NB4 (cell line): ENCODE measurements at regions not wholly inside any gene's neighbourhood (a gene's known extent, or its start where the extent isn't known, plus 50 kb on each side); places are given as distances from the start of the nearest gene placed in this dataset.

ENCODE experiments used
- MYC ChIP-seq: IDR thresholded peaks from 2 replicates; pipeline ENCODE4 v1.6.1; 2011; ENCODE audit warnings: low read depth, low read length
- POLR2A ChIP-seq: IDR thresholded peaks from 2 replicates; pipeline ENCODE4 v1.6.1; 2011; ENCODE audit warnings: mild to moderate bottlenecking; ENCODE audit not compliant: insufficient read length; ENCODE audit errors: extremely low read depth
- TF ChIP-seq, protein P1 (sequence below): IDR thresholded peaks from one replicate; pipeline ENCODE4 v1.5.1; 2012; ENCODE audit warnings: low read depth, low read length

DNA sequence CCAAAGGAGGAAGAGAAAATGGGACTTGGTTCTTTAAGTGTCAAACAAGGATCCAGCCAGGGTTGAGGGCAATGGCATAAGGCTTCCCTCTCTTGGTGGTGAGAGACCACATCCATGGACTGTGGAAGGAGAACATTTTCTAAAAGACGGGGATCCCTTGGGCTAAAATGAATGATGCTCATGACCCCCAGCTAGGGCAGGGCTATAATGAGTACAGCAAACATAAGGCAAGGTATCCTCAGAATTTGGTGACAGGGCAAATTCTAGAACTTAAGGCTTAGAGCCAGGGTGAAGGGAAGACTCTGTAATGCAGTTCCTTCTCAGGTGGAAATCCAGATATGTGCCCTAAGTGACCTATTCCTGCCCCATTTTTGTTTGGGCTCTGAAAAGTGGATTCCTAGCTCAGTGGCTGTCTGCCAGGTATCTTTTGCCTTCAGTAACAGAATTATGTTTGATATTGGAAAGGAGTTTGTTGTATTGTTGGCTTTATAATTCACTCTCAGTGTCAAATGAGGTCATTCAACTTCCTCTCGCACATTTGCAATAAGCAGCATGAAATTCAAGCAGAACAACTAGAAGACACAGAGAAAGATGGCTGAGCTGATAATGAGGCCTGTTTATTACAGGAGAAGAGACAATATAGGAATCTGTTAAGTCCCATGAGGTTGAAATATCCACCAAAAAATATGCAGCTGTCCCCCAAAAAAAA lies 76.8 kb downstream of the DAD1 start:
- TF ChIP-seq, protein P1, sequence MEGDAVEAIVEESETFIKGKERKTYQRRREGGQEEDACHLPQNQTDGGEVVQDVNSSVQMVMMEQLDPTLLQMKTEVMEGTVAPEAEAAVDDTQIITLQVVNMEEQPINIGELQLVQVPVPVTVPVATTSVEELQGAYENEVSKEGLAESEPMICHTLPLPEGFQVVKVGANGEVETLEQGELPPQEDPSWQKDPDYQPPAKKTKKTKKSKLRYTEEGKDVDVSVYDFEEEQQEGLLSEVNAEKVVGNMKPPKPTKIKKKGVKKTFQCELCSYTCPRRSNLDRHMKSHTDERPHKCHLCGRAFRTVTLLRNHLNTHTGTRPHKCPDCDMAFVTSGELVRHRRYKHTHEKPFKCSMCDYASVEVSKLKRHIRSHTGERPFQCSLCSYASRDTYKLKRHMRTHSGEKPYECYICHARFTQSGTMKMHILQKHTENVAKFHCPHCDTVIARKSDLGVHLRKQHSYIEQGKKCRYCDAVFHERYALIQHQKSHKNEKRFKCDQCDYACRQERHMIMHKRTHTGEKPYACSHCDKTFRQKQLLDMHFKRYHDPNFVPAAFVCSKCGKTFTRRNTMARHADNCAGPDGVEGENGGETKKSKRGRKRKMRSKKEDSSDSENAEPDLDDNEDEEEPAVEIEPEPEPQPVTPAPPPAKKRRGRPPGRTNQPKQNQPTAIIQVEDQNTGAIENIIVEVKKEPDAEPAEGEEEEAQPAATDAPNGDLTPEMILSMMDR: no peak
- no peak for TF ChIP-seq POLR2A
- no peak for TF ChIP-seq MYC
